DMS114 treated with DMSO at 0.1 percent for 48 hours (cell line): ENCODE measurements at regions not wholly inside any gene's neighbourhood (a gene's known extent, or its start where the extent isn't known, plus 50 kb on each side); places are given as distances from the start of the nearest gene placed in this dataset.
"Not testable (repeated sequence)": the region's sequence is repeated elsewhere in the genome, so short reads cannot be mapped to it uniquely, and the experiment has no call there.

Experiments
- DNase-seq: peaks from one replicate; lab custom pipeline; 2025; ENCODE audit not compliant: unreplicated experiment; lab: John Stamatoyannopoulos, UW

DNA sequence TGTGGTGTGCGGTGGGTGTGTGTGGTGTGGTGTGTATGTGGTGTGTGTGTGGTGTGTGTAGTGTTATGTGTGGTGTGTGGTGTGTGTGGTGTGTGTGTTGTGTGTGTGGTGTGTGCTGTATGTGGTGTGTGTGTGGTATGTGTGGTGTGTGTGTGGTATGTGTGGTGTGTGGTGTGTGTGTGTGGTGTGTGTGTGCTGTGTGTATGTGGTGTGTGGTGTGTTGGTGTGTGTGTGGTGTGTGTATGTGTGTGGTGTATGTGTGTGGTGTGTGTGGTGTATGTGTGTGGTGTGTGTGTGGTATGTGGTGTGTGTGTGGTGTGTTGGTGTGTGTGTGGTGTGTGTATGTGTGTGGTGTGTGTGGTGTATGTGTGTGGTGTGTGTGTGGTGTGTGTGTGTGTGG lies 144.3 kb downstream of the HSD17B3 start:
- no peak for DNase-seq

- DNase-seq = no peak
Observed at GRCh38 chr9:96156171-96156974, 145.6 kb downstream of the HSD17B3 start.

GRCh38 chr9:96154081-96154480 lies 147.9 kb downstream of the HSD17B3 start:
- no peak for DNase-seq

DNA sequence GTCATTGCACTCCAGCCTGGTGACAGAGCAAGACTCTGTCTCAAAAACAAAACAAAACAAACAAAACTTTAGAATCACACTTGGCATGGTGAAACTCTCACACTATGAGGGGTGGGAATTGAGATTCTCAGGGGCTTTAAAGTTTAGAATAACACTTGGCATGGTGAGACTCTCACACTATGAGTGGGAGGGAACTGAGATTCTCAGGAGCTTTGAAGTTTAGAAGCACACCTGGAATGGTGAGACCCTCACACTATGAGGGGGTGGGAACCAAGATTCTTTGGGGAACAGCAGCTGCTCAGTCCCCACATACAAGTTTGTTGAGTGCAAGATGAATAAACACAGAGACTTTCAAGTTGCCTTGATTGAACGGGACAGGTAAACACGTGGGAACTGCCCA lies 149.4 kb downstream of the HSD17B3 start:
- DNase-seq = no peak

DNA sequence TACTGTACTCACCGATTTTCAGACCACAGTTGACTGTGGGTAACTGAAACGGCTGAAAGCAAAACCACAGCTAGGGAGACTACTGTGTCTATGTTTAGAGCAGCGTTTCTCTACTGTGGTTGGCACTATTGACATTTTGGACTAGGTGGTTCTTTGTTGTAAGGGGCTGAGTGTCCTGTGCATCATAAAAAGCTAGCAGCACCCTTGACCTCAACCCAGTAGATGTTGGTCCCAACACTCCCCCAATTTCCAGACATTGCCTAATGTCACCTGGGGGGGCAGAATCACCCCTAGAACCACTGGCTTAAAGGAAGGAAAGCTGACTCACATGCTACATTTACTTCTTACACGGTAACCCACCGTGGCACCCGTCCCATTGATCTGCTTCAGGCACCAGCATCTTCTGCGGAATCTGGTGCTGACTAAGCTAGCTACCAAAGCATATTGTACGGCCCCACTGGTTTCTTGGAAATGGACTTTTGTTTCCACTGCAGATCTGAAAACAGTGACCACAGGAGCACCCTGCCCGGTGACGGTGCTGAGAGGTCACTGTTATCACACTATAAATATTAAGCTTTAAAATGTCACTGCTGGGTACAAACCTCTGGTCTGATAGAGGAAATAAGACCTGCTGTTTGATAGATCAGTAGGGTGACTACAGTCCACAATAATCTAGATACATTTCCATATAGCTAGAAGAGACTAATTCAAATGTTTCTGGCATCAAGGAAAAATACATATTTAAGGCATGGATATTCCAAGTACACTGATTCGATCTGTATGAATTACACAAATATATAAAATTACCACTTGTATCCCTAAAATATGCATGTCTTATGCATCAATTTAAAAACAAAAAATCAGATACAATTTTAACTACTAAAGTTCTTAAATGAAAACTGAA lies 151.4 kb downstream of the HSD17B3 start:
- no peak for DNase-seq

DNA sequence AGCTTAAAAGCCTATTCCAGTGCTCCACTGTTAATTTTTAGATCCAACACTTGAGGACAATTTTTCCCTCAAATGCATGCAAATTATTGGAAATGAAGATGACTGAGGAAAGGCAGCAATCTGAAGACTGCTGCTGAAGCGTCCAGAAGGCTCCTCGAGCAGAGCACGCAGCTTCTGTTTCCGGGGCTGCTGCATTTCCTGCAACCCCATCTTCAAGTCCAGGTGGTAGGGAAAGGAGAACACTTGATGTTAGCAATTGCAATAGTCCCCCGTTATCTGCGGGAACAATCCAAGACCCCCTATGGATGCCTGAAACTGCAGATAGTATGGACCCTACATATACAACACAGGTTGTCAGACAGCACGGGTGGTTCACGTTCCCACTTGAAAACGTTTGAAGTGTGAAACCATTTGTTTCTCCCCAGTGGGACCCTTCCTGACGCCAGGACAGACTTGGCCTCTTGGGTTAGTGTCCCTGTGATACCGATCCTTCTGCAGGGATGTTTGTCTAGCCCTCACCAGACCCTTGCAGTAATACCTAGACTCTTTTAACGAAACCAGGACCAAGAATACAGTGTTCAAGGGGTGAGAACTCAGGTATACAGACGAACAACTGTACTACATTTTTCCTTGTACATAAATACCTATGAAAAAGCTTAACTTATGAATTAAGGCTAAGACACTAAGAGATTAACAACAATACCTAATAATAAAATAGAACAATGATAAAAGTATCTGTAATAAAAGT lies 152.3 kb downstream of the HSD17B3 start:
- no peak for DNase-seq

DNA sequence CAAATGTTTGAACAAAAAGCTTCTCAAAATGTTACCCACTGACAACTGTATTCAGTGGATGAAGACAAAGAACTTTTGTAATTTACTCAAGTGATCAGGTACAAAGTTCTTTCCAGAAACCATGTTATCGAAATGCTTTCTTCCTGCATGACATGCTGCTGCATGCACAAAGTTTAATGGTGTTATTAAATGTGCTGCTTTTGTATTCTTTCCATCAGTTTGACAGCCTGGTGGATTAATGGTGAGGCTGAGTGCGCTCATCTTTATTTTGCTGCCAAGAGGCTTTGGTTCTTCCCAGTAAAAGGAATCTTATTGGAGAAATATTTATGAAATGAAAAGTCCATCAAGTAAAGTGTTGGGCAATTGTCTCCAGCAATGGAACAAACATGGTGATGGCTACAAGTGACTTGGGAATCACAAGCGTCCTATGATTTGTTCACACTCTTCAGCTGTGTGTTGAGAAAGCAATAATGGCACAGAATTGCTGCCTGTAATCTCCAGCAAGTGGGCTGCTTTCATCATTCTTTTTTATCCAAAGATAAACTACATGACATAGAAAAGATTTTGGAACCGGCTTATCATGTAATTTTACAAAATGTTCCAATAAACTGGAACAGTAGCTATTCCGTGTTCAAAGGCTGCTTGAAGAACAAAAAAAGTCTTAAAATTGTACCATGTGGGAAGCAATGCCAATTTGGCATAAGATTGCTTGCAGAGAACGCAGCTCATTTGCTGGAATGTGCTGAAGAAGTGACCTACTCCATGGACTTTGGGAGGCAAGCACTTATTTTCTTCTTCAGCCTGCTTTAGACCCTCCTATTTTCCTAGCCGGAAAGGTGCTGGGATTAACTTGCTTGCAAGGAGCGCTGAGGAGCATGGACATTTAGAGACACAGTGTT lies 153.1 kb downstream of the HSD17B3 start:
- no peak for DNase-seq

DNA sequence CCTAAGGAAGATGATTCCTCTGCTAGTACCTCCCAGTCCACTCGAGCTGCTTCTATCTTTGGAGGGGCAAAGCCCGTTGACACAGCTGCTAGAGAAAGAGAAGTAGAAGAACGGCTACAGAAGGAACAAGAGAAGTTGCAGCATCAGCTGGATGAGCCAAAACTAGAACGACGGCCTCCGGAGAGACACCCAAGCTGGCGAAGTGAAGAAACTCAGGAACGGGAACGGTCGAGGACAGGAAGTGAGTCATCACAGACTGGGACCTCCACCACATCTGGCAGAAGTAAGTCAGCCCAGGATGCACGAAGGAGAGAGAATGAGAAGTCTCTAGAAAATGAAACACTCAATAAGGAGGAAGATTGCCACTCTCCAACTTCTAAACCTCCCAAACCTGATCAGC lies 154.9 kb downstream of the HSD17B3 start:
- DNase-seq = not testable (repeated sequence)

DNA sequence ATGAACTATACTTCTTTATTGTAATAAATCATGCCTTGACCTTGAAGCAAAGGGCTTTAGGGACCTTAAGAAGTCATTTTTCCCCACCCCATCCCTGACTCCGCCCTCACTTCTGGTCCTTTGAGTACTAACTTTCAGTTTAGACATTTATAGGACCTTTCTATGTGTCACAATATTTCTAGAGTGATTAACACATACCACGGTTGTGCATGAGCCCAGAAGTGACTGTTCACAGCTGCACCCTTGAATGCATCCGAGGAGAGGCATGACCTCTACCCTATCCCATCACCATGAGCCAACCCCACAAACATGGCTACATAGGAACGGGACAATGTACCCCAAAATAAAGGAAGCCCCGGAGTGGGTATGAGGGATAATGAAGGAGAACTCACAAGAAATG lies 160.3 kb downstream of the HSD17B3 start:
- DNase-seq = no peak

- no peak for DNase-seq
Observed at GRCh38 chr9:96141128-96141474, 160.9 kb downstream of the HSD17B3 start.

- no peak for DNase-seq
Observed at GRCh38 chr9:96140296-96141127, 161.5 kb downstream of the HSD17B3 start.

DNA sequence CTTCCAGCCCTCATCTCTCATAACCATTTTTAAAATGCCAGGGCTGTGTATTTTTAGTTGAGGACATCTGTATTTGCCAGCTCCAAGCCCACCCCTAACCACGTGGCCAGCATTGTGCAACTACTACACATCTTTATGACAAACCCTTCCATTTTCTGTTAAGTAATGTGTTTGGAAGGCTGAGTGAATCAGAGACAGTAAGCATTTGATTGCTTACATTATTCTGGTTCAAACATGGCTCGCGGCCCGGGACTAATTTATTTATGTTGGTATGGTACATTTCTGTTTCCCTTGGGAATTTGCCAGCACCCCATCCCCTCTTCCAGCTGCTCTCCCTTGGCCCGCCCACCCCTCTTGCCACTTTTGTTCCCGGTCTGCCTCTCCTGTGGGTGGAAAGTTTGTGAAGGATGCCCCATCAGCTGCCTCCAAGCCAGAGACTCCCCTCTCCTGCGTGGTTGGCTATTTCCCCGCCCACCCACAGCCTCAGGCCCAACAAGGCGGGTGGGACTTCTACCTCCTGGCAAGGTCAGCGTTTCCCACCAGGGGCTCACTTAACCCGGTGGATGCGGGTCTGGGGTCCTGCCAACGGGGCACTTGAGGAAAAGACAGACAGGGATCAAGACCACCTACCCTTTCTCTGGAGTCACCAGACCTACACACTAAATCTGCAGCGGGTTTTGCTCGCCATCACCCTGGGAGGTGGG lies 162.2 kb downstream of the HSD17B3 start:
- no peak for DNase-seq

DNA sequence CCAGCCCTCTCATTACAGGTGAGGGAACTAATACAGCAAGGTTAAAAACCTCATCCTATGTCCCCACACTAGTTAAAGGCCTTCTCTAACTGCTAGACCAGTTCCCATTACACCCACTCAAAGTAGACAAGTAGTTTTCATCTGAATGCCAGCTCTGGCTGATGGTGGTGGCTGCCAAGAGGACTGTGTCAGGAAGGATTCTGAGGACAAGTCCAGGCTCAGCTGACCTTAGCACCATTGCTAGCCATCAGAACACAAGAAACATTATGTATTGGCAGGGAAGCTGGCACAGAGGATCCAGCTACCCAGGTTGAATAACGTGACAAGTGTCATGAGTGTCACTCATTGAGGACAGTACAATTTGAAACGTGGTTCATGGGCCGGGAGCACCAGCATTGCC lies 163.4 kb downstream of the HSD17B3 start:
- no peak for DNase-seq

- DNase-seq = no peak
Observed at GRCh38 chr9:96137671-96138429, 164.1 kb downstream of the HSD17B3 start.

DNA sequence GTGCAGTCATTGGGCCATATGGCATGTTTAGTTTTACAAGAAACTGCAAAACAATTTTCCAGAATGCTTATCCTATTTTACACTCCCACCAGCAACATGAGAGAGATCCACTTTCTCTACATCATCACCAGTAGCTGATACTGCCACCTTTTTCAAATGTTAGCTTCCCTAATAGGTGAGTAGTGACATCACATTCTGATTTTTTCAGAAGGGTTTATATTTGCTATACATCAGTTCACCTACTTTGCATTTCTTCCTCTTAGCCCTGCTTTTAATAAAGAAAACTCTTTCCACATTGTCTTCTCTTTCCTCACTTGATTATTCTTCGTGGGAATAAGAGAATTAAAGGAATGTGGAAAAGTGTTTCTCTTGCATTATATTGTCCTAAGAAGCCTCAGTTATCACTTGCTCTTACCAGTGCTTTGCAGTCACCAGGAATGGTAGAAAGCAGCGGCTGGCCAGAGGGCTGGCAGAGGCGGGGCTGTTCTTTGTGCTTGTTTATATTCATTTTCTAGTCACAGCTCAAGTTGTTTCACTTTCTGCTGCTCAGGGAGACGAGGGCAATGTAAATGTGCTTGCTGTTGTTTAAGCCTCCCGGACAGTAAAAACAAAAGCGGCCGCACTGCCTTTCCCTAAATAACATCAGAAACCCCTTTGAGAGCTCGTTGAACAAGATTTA lies 164.8 kb downstream of the HSD17B3 start:
- no peak for DNase-seq

GRCh38 chr9:96135753-96136290 lies 166.2 kb downstream of the HSD17B3 start:
- DNase-seq = no peak

DNA sequence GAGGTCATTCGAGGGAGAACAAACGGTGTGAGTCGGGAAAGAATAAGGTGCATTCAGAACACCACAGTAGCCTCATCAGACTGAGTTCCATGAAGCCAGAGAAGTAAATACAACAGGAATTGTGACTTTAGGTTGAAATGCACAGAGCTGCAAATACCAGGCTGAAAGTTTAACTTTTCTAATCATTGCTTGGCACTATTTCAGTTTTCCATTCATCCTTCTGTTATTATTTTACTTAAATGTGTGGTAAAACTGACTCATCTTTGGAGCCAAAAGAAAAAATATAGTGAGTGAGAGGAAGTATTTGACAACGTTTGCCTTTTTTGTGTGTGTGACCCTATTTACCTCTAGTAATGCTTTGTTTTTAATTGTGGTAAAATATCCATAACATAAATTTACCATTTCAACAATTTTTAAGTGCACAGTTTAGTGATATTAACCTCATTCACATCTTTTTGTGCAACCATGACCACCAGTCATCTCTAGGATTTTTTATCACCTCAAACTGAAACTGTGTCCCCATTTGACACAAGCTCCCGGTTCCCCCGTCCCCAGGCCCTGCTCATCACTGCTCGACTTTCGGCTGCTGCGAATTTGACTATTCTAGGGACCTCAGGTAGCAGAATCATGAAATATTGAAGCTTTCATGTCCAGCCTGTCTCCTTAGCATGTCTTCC lies 166.8 kb downstream of the HSD17B3 start:
- DNase-seq = no peak
